UCSD-AML1 (cell line): ENCODE measurements at regions not wholly inside any gene's neighbourhood (a gene's known extent, or its start where the extent isn't known, plus 50 kb on each side); places are given as distances from the start of the nearest gene placed in this dataset.

Experiments used
- DNase-seq: peaks from one replicate; lab custom pipeline; 2025; ENCODE audit not compliant: unreplicated experiment; lab: John Stamatoyannopoulos, UW

DNA sequence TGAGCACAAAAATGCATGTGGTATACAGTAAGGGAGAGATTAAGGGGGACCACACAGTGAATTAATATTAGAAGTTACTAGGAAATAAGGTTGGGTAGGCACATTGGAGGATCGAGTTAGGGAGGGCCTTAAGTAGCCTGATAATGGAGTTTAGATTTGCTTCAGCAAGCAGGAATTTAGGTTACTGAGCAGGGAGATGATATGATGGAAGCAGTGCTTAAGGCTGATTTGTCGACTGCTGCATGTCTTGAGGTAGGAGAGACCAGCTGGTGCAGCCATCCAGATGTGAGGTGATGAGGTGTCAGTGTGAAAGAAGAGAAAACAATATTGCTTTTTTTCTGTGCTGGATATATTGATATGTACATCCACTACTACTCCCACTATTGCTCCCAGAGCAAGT, 55.2 kb upstream of the ACTBL2 start:
- no peak for DNase-seq

DNA sequence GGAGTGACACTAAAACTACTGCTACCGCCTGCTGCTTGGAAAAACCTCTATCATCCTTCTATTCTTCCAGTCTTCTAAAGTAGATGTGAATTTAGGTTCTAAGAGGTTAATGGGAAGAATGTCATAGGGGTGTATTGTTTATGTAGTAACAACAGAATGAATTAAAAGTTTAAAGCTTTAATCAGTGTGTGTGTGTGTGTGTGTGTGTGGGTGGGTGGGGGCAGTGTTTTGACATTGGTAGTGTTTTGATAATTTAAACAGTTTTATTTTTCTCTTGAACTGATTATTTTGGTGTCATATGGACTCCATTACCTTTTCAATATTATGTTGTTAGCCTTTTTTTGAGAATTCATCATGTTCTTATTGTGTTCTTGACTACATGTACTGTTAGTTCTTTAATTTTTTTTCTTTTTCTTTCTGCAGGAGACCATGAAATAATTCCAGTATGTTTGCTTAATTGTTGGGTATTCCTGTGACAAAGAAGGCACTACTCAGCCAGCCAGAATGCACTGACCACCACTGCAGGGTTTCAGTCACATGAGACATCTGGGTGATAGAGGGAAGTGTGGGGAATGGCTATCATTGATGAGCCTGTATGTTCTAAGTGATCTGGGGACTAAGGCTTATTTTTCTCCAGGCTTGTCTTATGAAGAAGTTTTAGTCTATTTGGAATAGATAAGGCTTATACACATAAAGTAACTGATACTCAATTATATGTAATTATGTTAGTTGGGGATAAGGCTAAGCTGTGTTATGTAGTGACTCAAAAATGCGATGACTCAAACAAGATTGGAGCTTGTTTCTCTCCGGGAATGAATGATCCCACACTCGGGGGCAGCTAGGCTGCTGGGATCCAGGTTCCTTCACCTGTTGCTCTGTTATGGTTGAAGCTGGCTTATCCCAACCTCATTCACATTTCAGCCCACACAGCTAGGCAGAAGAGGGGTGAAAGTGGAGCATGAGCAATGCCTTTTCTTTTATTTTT, 50.2 kb upstream of the ACTBL2 start:
- DNase-seq: no peak
